Dendritic cell treated with granulocyte-macrophage colony-stimulating factor and Interleukin-4, amounts not matched to agents 40 ng/mL and 50 ng/mL, for 4 days (primary cell): ENCODE measurements at regions not wholly inside any gene's neighbourhood (a gene's known extent, or its start where the extent isn't known, plus 50 kb on each side); places are given as distances from the start of the nearest gene placed in this dataset.

Experiments
- H3K27ac Mint-ChIP-seq: one replicate; pipeline ENCODE4 v1.8.0; 2022; ENCODE audit warnings: mild to moderate bottlenecking, mixed read lengths
- H3K27me3 Mint-ChIP-seq: one replicate; pipeline ENCODE4 v1.8.0; 2022; ENCODE audit warnings: mild to moderate bottlenecking, mixed read lengths
- H3K36me3 Mint-ChIP-seq: one replicate; pipeline ENCODE4 v1.8.0; 2022; ENCODE audit warnings: low read depth, mixed read lengths
- H3K4me1 Mint-ChIP-seq: one replicate; pipeline ENCODE4 v1.8.0; 2022; ENCODE audit warnings: low read depth, mixed read lengths
- H3K4me3 Mint-ChIP-seq: one replicate; pipeline ENCODE4 v1.8.0; 2022; ENCODE audit warnings: mild to moderate bottlenecking, moderate library complexity, mixed read lengths
- H3K9me3 Mint-ChIP-seq: one replicate; pipeline ENCODE4 v1.8.0; 2022; ENCODE audit warnings: mixed read lengths
- intact Hi-C: fragments of 100-400 bp; cut with micrococcal nuclease; formaldehyde crosslinking; loops from one replicate; pipeline ENCODE4 v1.15.0; 2022

DNA sequence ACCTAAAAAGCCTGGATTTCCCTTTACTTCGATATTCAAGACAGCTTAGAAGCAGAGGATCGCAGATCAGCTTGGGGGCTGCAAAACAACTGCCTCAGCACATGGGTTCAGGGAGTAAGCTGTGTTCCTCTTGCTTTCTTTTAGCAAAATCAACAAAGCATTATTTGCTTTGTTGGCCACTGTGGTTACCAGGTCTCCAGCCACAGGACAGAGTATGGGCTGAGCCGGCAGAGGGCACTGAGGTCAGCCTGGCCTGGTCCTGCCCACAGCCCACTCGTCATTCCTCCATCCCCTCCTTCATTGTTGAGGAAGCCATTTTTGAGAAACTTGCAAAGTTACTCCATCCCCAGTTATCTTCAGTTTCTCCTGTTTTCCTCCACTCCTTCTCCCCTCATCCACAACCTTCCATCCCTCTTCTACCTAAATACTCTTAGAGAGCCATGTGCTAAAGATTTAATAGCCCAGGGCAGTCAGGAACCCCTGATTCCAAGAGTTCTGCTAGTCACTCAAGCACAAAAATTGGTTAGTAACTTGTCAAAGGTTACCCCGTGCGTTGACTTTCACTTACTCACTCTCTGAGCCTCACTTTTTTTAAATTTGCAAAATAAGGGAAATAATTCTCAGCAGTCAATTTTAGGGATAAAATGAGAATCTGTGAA lies 60.0 kb upstream of the HES1 start:
- H3K4me1 Mint-ChIP-seq, result peaks cover 24% of the 10 kb centered on the region
- no peaks in the 10 kb centered on the region for H3K9me3 Mint-ChIP-seq
- H3K4me3 Mint-ChIP-seq, result no peak overlapping the region
- H3K27ac Mint-ChIP-seq, result no peak overlapping the region
- intact Hi-C loops, result no loop called here
- no peaks in the 10 kb centered on the region for H3K36me3 Mint-ChIP-seq
- H3K27me3 Mint-ChIP-seq, result peaks cover 84% of the 10 kb centered on the region

GRCh38 chr3:194076475-194076874 lies 59.5 kb upstream of the HES1 start:
- Mint-ChIP-seq H3K36me3 (no peaks in the 10 kb centered on the region), H3K9me3 (no peaks in the 10 kb centered on the region), H3K4me3 (no peak overlapping the region), H3K27me3 (peaks cover 82% of the 10 kb centered on the region), H3K4me1 (peaks cover 22% of the 10 kb centered on the region), H3K27ac (peak overlapping the region; percentile 56)
- intact Hi-C loops, result no loop called here

GRCh38 chr3:194077602-194078001 lies 58.3 kb upstream of the HES1 start:
- intact Hi-C loops, result no loop called here
- Mint-ChIP-seq H3K36me3 (no peaks in the 10 kb centered on the region), H3K9me3 (no peaks in the 10 kb centered on the region), H3K27ac (peak overlapping the region; percentile 56), H3K27me3 (peaks cover 76% of the 10 kb centered on the region), H3K4me3 (no peak overlapping the region), H3K4me1 (peaks cover 16% of the 10 kb centered on the region)

DNA sequence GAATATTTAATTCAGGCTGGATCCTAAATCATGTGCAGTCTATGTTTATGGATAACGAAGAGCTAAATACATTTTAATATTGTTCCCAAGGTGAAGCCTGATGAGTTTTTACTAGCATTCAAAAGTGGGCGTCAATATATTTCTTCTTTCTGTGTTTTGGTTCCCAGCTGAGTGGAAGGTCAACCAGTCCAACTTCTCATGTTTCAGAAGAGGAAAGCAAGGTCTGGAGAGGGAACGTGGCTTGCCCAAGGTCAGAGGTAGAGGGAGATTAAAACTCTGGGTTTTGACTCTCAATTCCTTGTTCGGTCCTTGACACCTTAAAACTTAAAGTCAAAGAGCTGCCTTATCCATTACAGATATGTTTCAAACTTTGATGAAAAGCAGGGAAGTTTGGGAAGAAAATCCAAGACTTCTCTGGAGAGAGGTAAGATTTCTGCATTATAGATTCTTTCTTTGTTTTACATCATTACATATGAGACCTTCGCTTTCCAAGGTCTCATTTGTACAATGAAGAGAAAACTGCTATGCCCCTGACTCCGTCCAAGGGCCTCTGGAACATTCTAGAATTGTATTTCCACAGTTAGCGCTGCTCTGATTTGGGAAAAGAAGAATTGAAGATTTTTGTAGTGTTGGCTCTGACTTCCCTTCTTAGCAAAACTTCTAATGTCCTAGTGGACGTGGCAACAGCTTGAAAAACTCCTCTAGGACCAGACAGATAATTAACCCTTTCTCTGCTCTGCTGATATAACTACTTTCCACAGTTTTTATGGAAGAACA lies 57.7 kb upstream of the HES1 start:
- intact Hi-C loops, result no loop called here
- H3K27me3 Mint-ChIP-seq, result peaks cover 76% of the 10 kb centered on the region
- H3K27ac Mint-ChIP-seq, result no peak overlapping the region
- H3K36me3 Mint-ChIP-seq, result no peaks in the 10 kb centered on the region
- H3K4me1 Mint-ChIP-seq, result peaks cover 23% of the 10 kb centered on the region
- no peaks in the 10 kb centered on the region for H3K9me3 Mint-ChIP-seq
- H3K4me3 Mint-ChIP-seq, result no peak overlapping the region

GRCh38 chr3:194079702-194080172 lies 56.2 kb upstream of the HES1 start:
- Mint-ChIP-seq H3K27me3 (peaks cover 80% of the 10 kb centered on the region), H3K4me3 (no peak overlapping the region), H3K4me1 (peaks cover 23% of the 10 kb centered on the region), H3K36me3 (no peaks in the 10 kb centered on the region), H3K27ac (no peak overlapping the region), H3K9me3 (no peaks in the 10 kb centered on the region)
- intact Hi-C loops, result no loop called here

DNA sequence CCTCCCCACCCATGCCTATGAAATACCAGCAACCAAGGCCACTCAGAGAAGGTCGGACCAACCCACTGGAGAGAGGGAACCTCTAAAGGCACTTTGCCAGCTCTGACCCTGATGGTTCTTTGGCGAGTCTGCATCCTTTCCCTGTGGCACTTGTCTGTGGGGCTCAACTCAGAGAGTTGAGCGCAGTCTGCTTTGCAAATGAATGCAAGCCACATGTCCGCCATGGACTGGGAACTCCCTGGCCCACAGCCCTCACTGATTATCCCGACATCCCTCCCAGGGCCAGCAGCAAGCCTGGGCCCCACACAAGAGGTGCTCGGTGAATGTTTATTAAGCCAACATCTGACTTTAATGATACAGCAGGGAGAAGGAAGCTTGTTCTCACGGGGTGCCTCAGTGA lies 55.5 kb upstream of the HES1 start:
- intact Hi-C loops, result no loop called here
- Mint-ChIP-seq H3K27ac (no peak overlapping the region), H3K9me3 (no peaks in the 10 kb centered on the region), H3K4me1 (peaks cover 23% of the 10 kb centered on the region), H3K4me3 (no peak overlapping the region), H3K27me3 (peaks cover 81% of the 10 kb centered on the region), H3K36me3 (no peaks in the 10 kb centered on the region)

DNA sequence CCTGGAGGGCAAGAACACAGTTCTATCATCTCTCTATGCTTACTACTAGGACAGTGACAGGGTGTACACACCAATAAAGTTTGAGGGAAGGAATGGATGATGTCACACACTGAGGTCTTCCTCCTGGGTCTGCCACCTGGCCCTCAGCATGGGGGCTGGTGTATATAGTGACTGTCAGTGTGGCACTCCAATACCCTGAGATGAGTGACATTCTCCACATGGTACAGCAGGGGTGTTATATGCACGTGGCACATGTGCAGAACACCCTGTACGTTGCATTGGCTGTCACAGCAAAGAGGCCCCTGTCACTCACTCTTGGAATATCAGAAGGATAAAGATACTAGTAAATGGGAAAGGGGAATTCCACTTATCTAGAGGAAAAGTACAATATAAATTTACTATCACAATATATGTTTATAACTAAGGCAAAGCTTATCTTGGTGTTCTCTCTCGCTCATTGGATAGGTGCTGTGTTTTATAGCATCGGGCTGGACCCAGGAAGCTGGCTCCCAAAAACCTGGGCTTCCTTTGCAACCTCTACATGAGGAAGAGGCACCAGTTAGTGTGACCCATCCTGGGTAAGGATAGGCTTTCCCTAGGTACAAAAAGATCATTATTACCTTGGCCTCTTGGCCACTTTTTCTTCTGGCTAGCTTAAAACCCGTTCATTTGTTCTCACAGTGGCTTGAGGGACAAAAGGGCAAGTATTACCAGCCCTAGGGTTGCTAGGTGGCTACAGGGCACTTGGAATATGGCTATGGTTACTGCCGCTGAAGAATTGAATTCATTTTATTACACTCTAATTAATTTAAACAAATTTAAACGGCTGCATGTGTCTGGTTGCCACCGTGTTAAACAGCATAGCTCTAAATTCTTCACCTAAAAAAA lies 54.8 kb upstream of the HES1 start:
- H3K27me3 Mint-ChIP-seq, result peaks cover 78% of the 10 kb centered on the region
- H3K9me3 Mint-ChIP-seq, result no peaks in the 10 kb centered on the region

GRCh38 chr3:194081826-194082225 lies 54.1 kb upstream of the HES1 start:
- Mint-ChIP-seq H3K36me3 (no peaks in the 10 kb centered on the region), H3K4me3 (no peak overlapping the region), H3K27ac (no peak overlapping the region), H3K27me3 (peaks cover 80% of the 10 kb centered on the region), H3K4me1 (peaks cover 30% of the 10 kb centered on the region), H3K9me3 (no peaks in the 10 kb centered on the region)
- intact Hi-C loops, result no loop called here

More for the DNA sequence above, 54.8 kb upstream of the HES1 start:
- Mint-ChIP-seq H3K4me3 (no peak overlapping the region), H3K27ac (no peak overlapping the region), H3K36me3 (no peaks in the 10 kb centered on the region), H3K4me1 (peaks cover 24% of the 10 kb centered on the region)
- intact Hi-C loops, result no loop called here

GRCh38 chr3:194082743-194083636 lies 53.0 kb upstream of the HES1 start:
- Mint-ChIP-seq H3K4me3 (no peak overlapping the region), H3K9me3 (no peaks in the 10 kb centered on the region), H3K36me3 (no peaks in the 10 kb centered on the region), H3K27me3 (peaks cover 79% of the 10 kb centered on the region), H3K4me1 (peaks cover 30% of the 10 kb centered on the region), H3K27ac (no peak overlapping the region)
- intact Hi-C loops, result no loop called here

DNA sequence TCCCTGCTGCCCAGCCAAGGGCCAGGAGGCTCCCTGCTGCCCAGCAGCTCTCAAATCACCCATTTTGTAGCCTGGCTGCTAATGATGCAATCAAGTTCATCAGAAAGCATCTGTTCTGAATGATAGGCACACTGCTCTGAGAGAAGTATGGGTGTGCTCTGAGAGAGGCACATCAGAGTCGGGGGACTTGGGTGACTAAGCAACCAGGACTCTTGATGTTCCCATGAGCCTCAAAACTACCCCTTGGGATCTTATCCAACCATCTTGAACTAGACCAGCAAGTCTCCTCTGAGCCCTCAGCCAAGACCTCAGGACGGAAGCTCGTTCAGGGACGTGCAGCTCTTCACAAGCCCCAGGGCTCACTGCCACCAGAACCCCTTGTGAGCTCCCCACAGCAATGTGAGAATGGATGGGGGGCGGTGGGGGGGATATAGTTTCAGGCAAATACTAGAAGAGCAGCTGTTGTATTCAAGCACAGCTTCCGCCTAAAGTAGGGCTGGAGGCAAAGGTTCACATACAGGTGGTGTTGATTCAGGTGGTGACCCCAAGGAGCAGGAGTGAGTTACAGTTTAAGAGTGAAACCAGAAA lies 52.2 kb upstream of the HES1 start:
- peaks cover 72% of the 10 kb centered on the region for H3K27me3 Mint-ChIP-seq
- H3K36me3 Mint-ChIP-seq, result no peaks in the 10 kb centered on the region
- intact Hi-C loops, result no loop called here
- H3K4me3 Mint-ChIP-seq, result no peak overlapping the region
- H3K27ac Mint-ChIP-seq, result no peak overlapping the region
- H3K9me3 Mint-ChIP-seq, result no peaks in the 10 kb centered on the region
- peaks cover 34% of the 10 kb centered on the region for H3K4me1 Mint-ChIP-seq

- Mint-ChIP-seq H3K4me1 (peaks cover 37% of the 10 kb centered on the region), H3K4me3 (no peak overlapping the region), H3K27me3 (peaks cover 67% of the 10 kb centered on the region), H3K9me3 (no peaks in the 10 kb centered on the region), H3K36me3 (no peaks in the 10 kb centered on the region), H3K27ac (no peak overlapping the region)
- intact Hi-C loops, result no loop called here
Observed at GRCh38 chr3:194084284-194084683, 51.7 kb upstream of the HES1 start.
